Posterior vena cava (tissue), 2 donors: ENCODE measurements at regions not wholly inside any gene's neighbourhood (a gene's known extent, or its start where the extent isn't known, plus 50 kb on each side); places are given as distances from the start of the nearest gene placed in this dataset.
"Not testable (repeated sequence)": the region's sequence is repeated elsewhere in the genome, so short reads cannot be mapped to it uniquely, and the experiment has no call there.

Experiments
- DNase-seq: peaks from one replicate; pipeline ENCODE4 v3.0.0-alpha.2; 2020; ENCODE audit warnings: low spot score
- intact Hi-C, 2 donors: fragments of 100-400 bp; cut with DNase I; formaldehyde crosslinking; loops; one replicate each; pipeline versions ENCODE4 v1.14.1 to v1.14.2; 2022 to 2023
- donor health status: DM: yes; HTN: yes; CAD: no.
- donor health status: DM: yes; HTN: yes; CAD: no.

DNA sequence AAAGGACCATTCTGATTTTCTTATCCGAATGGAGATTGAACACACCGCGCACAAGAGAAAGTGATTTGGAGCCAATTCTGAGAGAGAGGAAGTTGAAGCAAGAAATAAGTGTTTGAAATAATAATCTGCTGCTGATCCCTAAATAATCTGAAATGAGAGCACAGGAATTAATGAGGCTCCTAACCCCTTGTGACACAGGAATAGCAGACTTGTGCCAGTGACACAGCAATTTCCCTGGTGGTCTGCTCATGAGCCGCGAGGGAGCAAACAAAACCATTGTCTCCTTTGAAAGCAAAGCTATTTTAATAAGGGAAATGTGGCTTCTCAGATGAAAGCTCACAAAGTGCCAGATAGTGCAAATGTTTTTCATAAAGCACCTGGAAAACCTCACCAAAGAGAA lies 936.1 kb upstream of the WWC1 start:
- intact Hi-C loops: no loop called here
- no peak for DNase-seq

DNA sequence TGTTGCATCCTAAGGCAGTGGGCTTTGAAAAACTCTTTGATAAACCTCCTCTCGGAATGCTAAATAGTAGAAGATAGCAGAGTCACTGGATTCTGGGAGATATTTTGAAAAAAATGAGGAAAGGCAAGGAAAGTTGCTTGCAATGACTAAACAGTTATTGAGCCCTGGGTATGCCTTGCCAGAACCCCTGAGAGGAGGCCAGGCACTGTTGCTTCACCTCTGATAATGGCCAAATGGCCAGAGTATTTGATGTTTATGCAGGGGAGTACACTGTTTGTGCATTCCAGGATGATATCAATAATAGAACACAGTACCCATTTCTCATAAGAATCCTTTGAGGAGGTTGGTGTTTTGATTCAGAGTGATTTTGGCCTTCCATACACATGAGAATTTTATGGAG lies 935.1 kb upstream of the WWC1 start:
- DNase-seq: no peak
- intact Hi-C loops: no loop called here

DNA sequence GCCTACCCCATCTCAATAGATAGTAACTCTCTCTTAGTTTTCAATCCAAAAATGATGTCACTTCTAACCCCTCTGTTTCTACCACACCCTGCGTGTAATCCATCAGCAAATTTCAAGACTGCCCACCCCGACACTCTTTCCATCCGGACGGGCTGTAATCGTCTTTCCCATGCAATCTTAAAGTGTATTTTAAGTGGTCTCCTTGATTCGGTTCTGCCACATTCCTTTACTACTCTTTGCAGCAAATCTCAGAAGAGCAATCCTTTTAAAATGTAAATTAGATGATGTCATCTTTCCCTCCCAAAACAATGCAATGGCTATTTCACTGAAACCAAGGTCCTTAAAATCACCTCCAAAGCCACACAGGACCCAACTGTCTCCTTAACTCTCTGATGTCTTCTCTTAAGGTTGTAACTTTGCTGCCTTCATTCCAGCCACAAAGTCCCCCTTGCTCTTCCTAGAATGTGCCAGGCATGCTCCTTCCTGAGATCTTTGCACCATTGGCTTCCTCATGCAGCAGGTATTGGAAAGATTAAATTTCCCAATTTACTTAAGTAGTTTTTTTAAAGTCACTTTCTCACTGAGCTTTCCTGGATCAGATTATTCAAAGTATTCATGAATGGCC lies 932.5 kb upstream of the WWC1 start:
- intact Hi-C loops: no loop called here
- DNase-seq: no peak

GRCh38 chr5:167361795-167362194 lies 929.6 kb upstream of the WWC1 start:
- intact Hi-C loops: no loop called here
- no peak for DNase-seq

- DNase-seq: no peak
- intact Hi-C loops: no loop called here
These were observed 928.4 kb upstream of the WWC1 start for GRCh38 chr5:167363065-167363464.

GRCh38 chr5:167375125-167375524 lies 916.3 kb upstream of the WWC1 start:
- no peak for DNase-seq
- intact Hi-C loops: no loop called here

DNA sequence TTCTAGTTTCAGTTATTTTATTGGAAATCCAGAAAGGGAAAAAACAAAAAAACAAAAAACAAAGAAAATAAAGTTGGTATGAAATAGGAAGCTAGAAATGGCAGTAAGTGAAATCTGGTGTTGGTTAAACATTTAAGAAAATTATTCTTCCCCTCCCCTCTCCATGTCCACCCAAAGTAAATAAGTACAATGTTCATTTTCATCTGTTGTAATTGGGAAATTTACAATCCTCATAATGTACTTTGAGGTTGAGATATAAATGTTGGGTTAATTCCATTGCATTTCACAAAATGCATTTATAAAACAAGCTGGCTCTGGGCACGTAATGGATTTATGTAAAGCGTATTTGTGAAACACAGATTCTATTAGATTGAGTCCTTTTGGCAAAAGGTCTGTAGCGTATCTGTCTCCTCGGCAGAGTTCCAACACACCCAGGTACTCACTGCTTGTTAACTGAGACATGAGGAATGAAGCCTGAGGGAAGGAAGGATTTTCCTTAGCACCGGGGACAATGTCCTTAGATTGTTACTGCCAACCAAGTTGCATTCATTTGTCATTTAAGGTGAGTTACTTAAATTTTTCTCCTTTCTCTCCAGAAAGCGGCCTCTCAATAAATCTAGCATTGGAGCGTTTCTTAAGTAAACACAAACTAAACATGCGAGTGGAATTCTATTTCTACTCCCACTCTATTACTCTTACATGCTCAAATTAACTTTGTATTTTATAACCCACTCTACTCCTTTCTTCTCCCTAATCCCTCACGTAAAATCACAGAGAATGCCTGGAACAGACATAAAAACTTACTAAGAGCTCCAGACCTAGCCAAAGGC lies 912.3 kb upstream of the WWC1 start:
- intact Hi-C loops: no loop called here
- DNase-seq: no peak

DNA sequence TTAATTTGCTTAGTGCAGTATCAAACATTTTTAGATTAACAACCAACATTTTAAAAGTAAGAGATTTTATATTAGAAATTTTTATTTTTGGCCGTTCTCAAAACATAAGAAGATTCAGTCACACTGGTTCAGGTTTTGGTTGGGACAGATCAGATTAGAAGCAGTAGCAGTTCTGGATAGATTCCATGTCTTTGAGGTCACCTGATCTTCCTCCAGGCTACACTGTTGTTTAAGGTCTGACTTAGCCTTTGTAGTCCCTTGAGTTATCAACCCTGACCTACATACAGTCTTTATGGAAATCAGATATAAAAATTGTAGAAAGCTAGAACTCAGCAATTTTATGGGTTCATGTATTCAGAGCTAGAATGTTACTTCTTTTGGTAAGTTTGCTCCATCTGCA lies 910.0 kb upstream of the WWC1 start:
- intact Hi-C loops: no loop called here
- no peak for DNase-seq

DNA sequence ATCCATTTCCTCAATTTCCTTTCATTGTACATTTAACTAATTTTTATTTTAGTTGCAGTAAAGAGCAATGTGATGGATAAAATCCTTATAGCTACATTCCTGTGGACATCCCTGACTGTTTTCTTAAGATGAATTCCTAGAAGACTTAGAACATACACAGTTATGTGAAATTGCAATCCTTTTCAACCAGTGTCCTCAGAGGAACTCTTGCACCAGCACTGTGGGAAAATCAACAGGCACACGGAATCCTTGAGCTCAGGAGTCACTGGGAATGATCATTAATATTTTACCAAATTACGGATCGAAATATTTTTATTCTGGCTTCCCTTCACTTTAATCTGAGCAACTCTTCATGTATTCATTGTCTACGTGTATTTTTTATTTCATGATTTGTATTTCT lies 901.9 kb upstream of the WWC1 start:
- intact Hi-C loops: no loop called here

GRCh38 chr5:167391286-167391685 lies 900.2 kb upstream of the WWC1 start:
- DNase-seq, intact Hi-C loops: not testable (repeated sequence)

More for the DNA sequence above, 901.9 kb upstream of the WWC1 start:
- DNase-seq: no peak

GRCh38 chr5:167392240-167392639 lies 899.2 kb upstream of the WWC1 start:
- intact Hi-C loops: no loop called here
- no peak for DNase-seq

DNA sequence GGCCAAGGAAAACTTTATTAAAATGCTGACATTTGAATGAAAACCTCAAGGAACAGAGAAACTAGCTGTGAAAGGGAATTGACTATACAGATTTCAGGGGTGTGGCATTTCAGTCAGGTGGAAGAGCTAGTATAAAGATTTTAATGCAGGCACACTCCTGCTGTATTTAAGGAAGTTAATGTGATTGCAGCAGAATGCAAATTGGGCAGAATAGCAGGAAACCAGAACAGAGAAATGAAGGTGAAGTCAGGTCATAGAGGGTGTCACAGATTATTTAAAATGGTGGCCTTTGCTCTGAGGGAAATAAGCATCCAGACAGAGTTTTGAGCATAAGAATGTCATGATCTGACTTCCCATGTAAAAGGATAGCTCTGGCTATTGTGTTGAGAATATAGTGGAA lies 898.1 kb upstream of the WWC1 start:
- DNase-seq: no peak
- intact Hi-C loops: no loop called here

- intact Hi-C loops: no loop called here
- no peak for DNase-seq
These were observed 888.8 kb upstream of the WWC1 start for GRCh38 chr5:167402671-167403070.

- DNase-seq: no peak
- intact Hi-C loops: no loop called here
These were observed 884.9 kb upstream of the WWC1 start for GRCh38 chr5:167406513-167406912.

GRCh38 chr5:167412556-167412955 lies 878.9 kb upstream of the WWC1 start:
- intact Hi-C loops: no loop called here
- DNase-seq: no peak

GRCh38 chr5:167413506-167413905 lies 877.9 kb upstream of the WWC1 start:
- intact Hi-C loops: no loop called here
- DNase-seq: no peak

DNA sequence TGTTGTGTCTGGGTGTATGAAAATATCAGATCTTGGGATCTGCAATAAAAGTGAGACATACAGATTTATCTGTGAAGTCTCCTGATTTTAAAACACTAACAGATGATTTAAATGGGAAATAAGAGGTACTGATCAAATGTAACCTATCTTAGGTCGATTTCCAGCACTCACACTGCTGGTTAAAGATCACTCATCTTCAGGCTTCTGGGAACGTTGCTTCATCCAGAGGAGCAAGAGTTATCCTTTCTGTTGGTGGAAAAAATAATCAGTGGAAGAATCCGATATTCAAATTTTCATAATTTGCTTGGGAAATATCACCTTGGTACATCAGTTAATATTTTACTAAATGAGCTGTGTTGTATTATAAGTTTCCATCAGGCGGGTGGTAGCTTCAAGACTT lies 876.8 kb upstream of the WWC1 start:
- no peak for DNase-seq
- intact Hi-C loops: no loop called here

DNA sequence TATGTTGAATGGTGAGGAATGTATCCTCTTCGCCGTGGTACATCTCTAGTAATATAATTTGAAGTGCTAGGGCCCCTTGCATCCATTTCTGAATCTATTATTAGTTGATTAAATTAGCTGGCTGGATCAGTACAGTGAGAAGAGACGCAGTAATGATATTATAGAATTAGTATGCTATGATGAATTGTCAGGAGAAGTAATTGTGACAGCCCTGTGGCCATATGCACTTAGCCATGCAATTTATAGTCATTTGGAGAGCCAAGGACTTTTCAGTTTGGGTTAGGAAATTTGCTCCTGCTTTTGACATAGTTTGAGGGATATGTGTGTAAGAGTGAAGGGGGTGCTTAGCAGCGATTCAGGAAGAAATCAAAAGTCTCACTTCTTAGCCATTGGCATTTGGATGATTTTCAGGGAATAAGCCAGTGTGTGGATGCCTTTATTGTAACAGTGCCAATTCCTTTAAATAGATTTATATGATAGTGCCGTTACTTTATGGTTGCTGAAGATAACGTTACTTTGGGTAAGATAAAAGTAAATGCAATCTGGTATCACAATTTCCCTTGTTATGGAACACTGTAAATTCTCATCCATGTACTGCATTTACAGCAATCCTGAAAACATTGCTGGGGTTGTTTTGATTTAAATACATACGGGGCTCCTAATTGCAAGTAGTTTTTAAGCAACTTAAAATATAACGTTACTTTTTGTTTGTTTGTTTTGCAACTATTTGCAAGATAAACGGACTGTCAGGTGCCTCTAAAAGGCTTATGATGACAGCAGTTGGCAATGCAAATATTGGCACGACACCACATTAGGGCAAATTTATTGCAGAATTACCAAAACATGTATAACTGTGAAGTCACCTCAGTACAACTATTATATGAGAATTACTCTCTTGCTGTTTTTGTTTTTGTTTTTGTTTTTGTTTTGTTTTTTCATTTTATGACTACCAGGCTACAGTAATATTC lies 875.4 kb upstream of the WWC1 start:
- DNase-seq: no peak
- intact Hi-C loops: no loop called here

GRCh38 chr5:167417662-167418061 lies 873.8 kb upstream of the WWC1 start:
- intact Hi-C loops: no loop called here
- no peak for DNase-seq

DNA sequence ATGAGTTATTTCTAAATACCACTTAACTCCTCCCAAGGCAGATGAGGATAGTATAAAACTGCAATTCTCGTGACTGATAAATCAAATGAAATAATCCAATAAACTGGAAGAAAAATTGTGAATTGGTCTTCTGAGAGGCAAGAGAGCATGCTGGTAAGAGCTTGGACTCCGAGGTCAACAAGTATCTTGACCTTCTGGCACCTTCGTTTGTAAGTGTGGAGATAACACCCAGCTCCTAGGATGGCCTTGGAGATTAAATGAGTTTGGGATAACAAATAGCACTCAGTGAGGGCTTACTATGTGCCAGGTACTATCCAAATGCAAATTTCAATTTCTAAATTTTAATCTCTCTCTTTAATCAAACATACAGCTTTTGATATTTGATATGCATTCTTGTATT lies 866.3 kb upstream of the WWC1 start:
- DNase-seq: no peak
- intact Hi-C loops: no loop called here
